Endothelial cell of umbilical vein (primary cell): ENCODE measurements at regions not wholly inside any gene's neighbourhood (a gene's known extent, or its start where the extent isn't known, plus 50 kb on each side); places are given as distances from the start of the nearest gene placed in this dataset.

ENCODE experiments used
- BruUV-seq: library from RNA; stranded (reverse); fragments of 400-500 nt; replicated peaks from 2 replicates; lab custom pipeline; 2021; lab: Mats Ljungman, UMichigan
- CTCF ChIA-PET: fragments of 300-600, 350-600 bp; sonication (Branson Sonifier 250); formaldehyde crosslinking; loops from one replicate; lab custom pipeline; 2021; ENCODE audit warnings: antibody characterized with exemption, inconsistent platforms; lab: Charles Lee
- POLR2A ChIA-PET: fragments of 300-600, 350-600 bp; sonication (Branson Sonifier 250); formaldehyde crosslinking; loops from one replicate; lab custom pipeline; 2021; ENCODE audit warnings: antibody characterized with exemption, inconsistent platforms; lab: Charles Lee
- DNase-seq: peaks from one replicate; pipeline ENCODE4 v3.0.0-alpha.2; 2011; ENCODE audit warnings: low read depth, low spot score
- FAIRE-seq: peaks from 2 replicates; lab custom pipeline; 2011; peaks lifted over from hg19 to GRCh38; lab: Jason Lieb, UNC
- H2AFZ ChIP-seq: 2 replicates; pipeline ENCODE4 v1.6.0; 2012; ENCODE audit warnings: low read depth, low read length, control low read depth, inconsistent platforms
- H3K27ac ChIP-seq: 2 replicates; pipeline ENCODE4 v1.5.1; 2011; ENCODE audit warnings: low read depth, mild to moderate bottlenecking, control low read depth, low read length, moderate library complexity; ENCODE audit not compliant: insufficient read depth
- H3K27me3 ChIP-seq, 2 experiments: 2 replicates each; pipeline versions ENCODE4 v1.6.0 to v1.6.1; 2011; ENCODE audit warnings: low read length in 2 of 2, mixed read lengths in 1 of 2; ENCODE audit not compliant: control insufficient read depth in 2 of 2, insufficient read depth in 2 of 2
- H3K36me3 ChIP-seq, 2 experiments: 2 replicates in 1 of 2; 3 replicates in 1 of 2; pipeline ENCODE4 v1.5.1; 2011; ENCODE audit warnings: low read length in 2 of 2, mild to moderate bottlenecking in 1 of 2, moderate library complexity in 1 of 2; ENCODE audit not compliant: control insufficient read depth in 2 of 2, insufficient read depth in 2 of 2; ENCODE audit errors: extremely low read depth in 1 of 2
- H3K4me1 ChIP-seq: 3 replicates; pipeline ENCODE4 v1.5.1; 2011; ENCODE audit warnings: mild to moderate bottlenecking, low read length; ENCODE audit not compliant: control insufficient read depth, insufficient read depth; ENCODE audit errors: extremely low read depth
- H3K4me2 ChIP-seq: 2 replicates; pipeline ENCODE4 v1.6.1; 2011; ENCODE audit warnings: low read length, control low read depth, mixed read lengths; ENCODE audit not compliant: insufficient read depth
- H3K4me3 ChIP-seq, 3 experiments: fragments of 200-600 bp in 1 of 3; sonication (generic), shearing (Covaris generic) in 1 of 3; replicated peaks in 1 of 3; 2 replicates each; pipeline ENCODE4 v1.5.1; 2011 to 2016; ENCODE audit warnings: control low read depth in 3 of 3, low read length in 3 of 3, mild to moderate bottlenecking in 2 of 3, inconsistent platforms in 1 of 3, low read depth in 1 of 3, moderate library complexity in 1 of 3; ENCODE audit not compliant: insufficient read depth in 1 of 3
- H3K79me2 ChIP-seq: 2 replicates; pipeline ENCODE4 v1.6.0; 2012; ENCODE audit warnings: low read length, inconsistent platforms; ENCODE audit not compliant: control insufficient read depth, insufficient read depth
- H3K9ac ChIP-seq: replicated peaks from 2 replicates; pipeline ENCODE3; 2011; ENCODE audit warnings: low read length, control low read depth; ENCODE audit not compliant: insufficient read depth; ENCODE audit errors: extremely low read depth
- H3K9me1 ChIP-seq: replicated peaks from 3 replicates; pipeline ENCODE4 v1.6.0; 2011; ENCODE audit warnings: mild to moderate bottlenecking, low read length; ENCODE audit not compliant: control insufficient read depth, insufficient read depth; ENCODE audit errors: extremely low read depth
- H3K9me3 ChIP-seq: replicated peaks from 2 replicates; pipeline ENCODE4 v1.5.1; 2012; ENCODE audit warnings: low read length, inconsistent platforms; ENCODE audit not compliant: control insufficient read depth, insufficient read depth
- H4K20me1 ChIP-seq: replicated peaks from 2 replicates; pipeline ENCODE3; 2011; ENCODE audit warnings: mild to moderate bottlenecking, low read length; ENCODE audit not compliant: control insufficient read depth, insufficient read depth; ENCODE audit errors: extremely low read depth
- CTCF ChIP-seq, 2 donors: IDR thresholded peaks; 1 replicate in 1 of 2; 2 replicates in 1 of 2; pipeline ENCODE4 v1.5.1; 2011; ENCODE audit warnings: low read length in 2 of 2, mild to moderate bottlenecking in 2 of 2, moderate library complexity in 2 of 2, control low read depth in 1 of 2, inconsistent platforms in 1 of 2, low read depth in 1 of 2; ENCODE audit not compliant: insufficient read depth in 1 of 2; ENCODE audit errors: extremely low read depth in 1 of 2
- FOS ChIP-seq: IDR thresholded peaks from 2 replicates; pipeline ENCODE4 v1.6.1; 2011; ENCODE audit warnings: mild to moderate bottlenecking, low read length, moderate library complexity, borderline replicate concordance; ENCODE audit not compliant: insufficient read depth
- JUN ChIP-seq: IDR thresholded peaks from 2 replicates; pipeline ENCODE4 v1.6.1; 2011; ENCODE audit warnings: borderline replicate concordance, low read depth; ENCODE audit not compliant: insufficient read length, insufficient read depth
- MAX ChIP-seq: IDR thresholded peaks from 2 replicates; pipeline ENCODE4 v1.6.1; 2011; ENCODE audit not compliant: insufficient read depth, insufficient read length
- MYC ChIP-seq: IDR thresholded peaks from one replicate; pipeline ENCODE4 v1.6.1; 2011; ENCODE audit warnings: mild to moderate bottlenecking, low read depth, low read length
- POLR2AphosphoS5 ChIP-seq: IDR thresholded peaks from 2 replicates; pipeline ENCODE4 v1.6.1; 2012; ENCODE audit warnings: low read depth, mild to moderate bottlenecking, control low read depth, low read length, moderate library complexity; ENCODE audit not compliant: insufficient read depth
- dilution Hi-C: fragments of 300-500 bp; cut with MboI; formaldehyde crosslinking; loops from one replicate; pipeline ENCODE4 v1.15.0; 2019; ENCODE audit warnings: low sequenced_read_pairs; ENCODE audit not compliant: extremely low pct_ligation_motif_present
- intact Hi-C: fragments of 100-400 bp; cut with micrococcal nuclease; formaldehyde crosslinking; loops from one replicate; pipeline ENCODE4 v1.10.0; 2022

GRCh38 chr16:31709181-31709580, 164.4 kb upstream of the ZNF267 start:
- dilution Hi-C loops (no loop called here), intact Hi-C loops (no loop called here)
- Histone ChIP-seq H4K20me1 (no peaks in the 10 kb centered on the region), H3K36me3 (no peaks in the 10 kb centered on the region), H3K4me2 (no peak overlapping the region), H3K9me3 (no peaks in the 10 kb centered on the region), H3K9ac (no peak overlapping the region), H3K27ac (no peak overlapping the region), H3K79me2 (peaks cover 7% of the 10 kb centered on the region), H3K4me3 (no peak overlapping the region), H3K9me1 (no peaks in the 10 kb centered on the region), H3K27me3 (no peaks in the 10 kb centered on the region), H2AFZ (no peak overlapping the region), H3K4me1 (peaks cover 3% of the 10 kb centered on the region)
- no peak for DNase-seq
- CTCF ChIA-PET = no interaction called here
- TF ChIP-seq CTCF (IDR thresholded peaks at IDR 0.05; ENCODE audit: extremely low read depth in 1 of 2, insufficient read depth in 1 of 2, low read depth in 1 of 2, low read length in 2 of 2) (no peak), FOS (no peak), POLR2AphosphoS5 (no peak), MYC (no peak), JUN (no peak), MAX (no peak)
- FAIRE-seq = no peak
- BruUV-seq = no TSS peak
- POLR2A ChIA-PET = no interaction called here
